Left lung (tissue), 4 donors: ENCODE measurements at regions not wholly inside any gene's neighbourhood (a gene's known extent, or its start where the extent isn't known, plus 50 kb on each side); places are given as distances from the start of the nearest gene placed in this dataset.

Experiments used
- ATAC-seq: fragments of 200-7000 bp; cut with Tn5 transposase; one replicate; pipeline ENCODE4 v1.9.1; 2020; ENCODE audit warnings: moderate library complexity
- DNase-seq, 4 donors: peaks; one replicate each; pipeline ENCODE4 v3.0.0-alpha.2; 2013 to 2020
- H3K27ac ChIP-seq, 2 donors: fragments of 200-600 bp; sonication (generic) in 1 of 2; one replicate each; pipeline versions ENCODE4 v1.5.0 to v1.8.0; 2020 to 2021
- H3K27me3 ChIP-seq, 2 donors: fragments of 200-600 bp; sonication (generic) in 1 of 2; one replicate each; pipeline versions ENCODE4 v1.5.0 to v1.8.0; 2020 to 2021
- H3K36me3 ChIP-seq, 2 donors: fragments of 200-600 bp; sonication (generic) in 1 of 2; one replicate each; pipeline versions ENCODE4 v1.5.0 to v1.8.0; 2020 to 2021
- H3K4me1 ChIP-seq, 2 donors: fragments of 200-600 bp; one replicate each; pipeline ENCODE4 v1.8.0; 2021
- H3K4me3 ChIP-seq, 2 donors: fragments of 200-600 bp; sonication (generic) in 1 of 2; one replicate each; pipeline versions ENCODE4 v1.5.0 to v1.8.0; 2020 to 2021; ENCODE audit warnings: mild to moderate bottlenecking in 1 of 2
- H3K9me3 ChIP-seq, 2 donors: fragments of 200-600 bp; sonication (generic) in 1 of 2; one replicate each; pipeline versions ENCODE4 v1.5.0 to v1.8.0; 2020 to 2021
- CTCF ChIP-seq, 2 donors: fragments of 200-600 bp; sonication (generic) in 1 of 2; IDR thresholded peaks; one replicate each; pipeline versions ENCODE4 v1.5.0 to v1.8.0; 2021; ENCODE audit warnings: antibody characterized with exemption in 2 of 2
- intact Hi-C, 2 donors: fragments of 100-400 bp; cut with DNase I; formaldehyde crosslinking; loops; one replicate each; pipeline versions ENCODE4 v1.11.2 to v1.14.2; 2022
- donor health status: DM: no; HTN: yes; CAD: no.
- donor health status: DM: no; HTN: no; CAD: no.

GRCh38 chr12:126432780-126433179 lies 1367.5 kb downstream of the AACS start:
- no peak for TF ChIP-seq CTCF (IDR thresholded peaks at IDR 0.05)
- DNase-seq (no peak), ATAC-seq (no peak)
- no peaks in the 10 kb centered on the region for H3K36me3 ChIP-seq
- no peak overlapping the region for H3K27ac ChIP-seq
- H3K4me3 ChIP-seq = no peak overlapping the region
- H3K4me1 ChIP-seq = no peaks in the 10 kb centered on the region
- intact Hi-C loops = no loop called here
- H3K27me3 ChIP-seq = no peaks in the 10 kb centered on the region
- peaks cover 0 to 7% of the 10 kb centered on the region in 2 donors for H3K9me3 ChIP-seq

- intact Hi-C loops = no loop called here
- DNase-seq = no peak
- Histone ChIP-seq H3K27me3 (no peaks in the 10 kb centered on the region), H3K4me3 (no peak overlapping the region), H3K27ac (no peak overlapping the region), H3K9me3 (peaks cover 0 to 5% of the 10 kb centered on the region in 2 donors), H3K36me3 (no peaks in the 10 kb centered on the region), H3K4me1 (no peaks in the 10 kb centered on the region)
- no peak for TF ChIP-seq CTCF (IDR thresholded peaks at IDR 0.05)
- no peak for ATAC-seq
Measured at GRCh38 chr12:126434412-126434985, 1369.3 kb downstream of the AACS start.

GRCh38 chr12:126436041-126436440 lies 1370.8 kb downstream of the AACS start:
- H3K4me3 ChIP-seq = no peak overlapping the region
- DNase-seq (no peak), ATAC-seq (no peak)
- H3K9me3 ChIP-seq = no peaks in the 10 kb centered on the region
- no peak for TF ChIP-seq CTCF (IDR thresholded peaks at IDR 0.05)
- no peaks in the 10 kb centered on the region for H3K4me1 ChIP-seq
- H3K27me3 ChIP-seq = no peaks in the 10 kb centered on the region
- no peaks in the 10 kb centered on the region for H3K36me3 ChIP-seq
- no peak overlapping the region for H3K27ac ChIP-seq
- intact Hi-C loops = no loop called here

GRCh38 chr12:126437934-126438333 lies 1372.7 kb downstream of the AACS start:
- DNase-seq = no peak
- Histone ChIP-seq H3K27ac (no peak overlapping the region), H3K9me3 (no peaks in the 10 kb centered on the region), H3K27me3 (no peaks in the 10 kb centered on the region), H3K4me1 (no peaks in the 10 kb centered on the region), H3K36me3 (no peaks in the 10 kb centered on the region), H3K4me3 (no peak overlapping the region)
- intact Hi-C loops = no loop called here
- ATAC-seq = no peak
- no peak for TF ChIP-seq CTCF (IDR thresholded peaks at IDR 0.05)

GRCh38 chr12:126443977-126444376 lies 1378.7 kb downstream of the AACS start:
- ATAC-seq (no peak), DNase-seq (no peak)
- Histone ChIP-seq H3K4me1 (no peaks in the 10 kb centered on the region), H3K9me3 (peaks cover 0 to 2% of the 10 kb centered on the region in 2 donors), H3K4me3 (no peak overlapping the region), H3K36me3 (no peaks in the 10 kb centered on the region), H3K27me3 (no peaks in the 10 kb centered on the region), H3K27ac (no peak overlapping the region)
- intact Hi-C loops = no loop called here
- TF ChIP-seq CTCF (IDR thresholded peaks at IDR 0.05) = no peak
